Natural killer cell (primary cell): ENCODE measurements at regions not wholly inside any gene's neighbourhood (a gene's known extent, or its start where the extent isn't known, plus 50 kb on each side); places are given as distances from the start of the nearest gene placed in this dataset.

Source experiments
- ATAC-seq, 3 donors: fragments of 150-1000 bp in 2 of 3; fragments of 200-7000 bp in 1 of 3; cut with Tn5 transposase; 1 replicate in 1 of 3; 2 replicates in 2 of 3; pipeline ENCODE4 v1.10.0; 2021; ENCODE audit warnings: mild to moderate bottlenecking in 2 of 3, moderate library complexity in 2 of 3
- DNase-seq, 2 donors: peaks; one replicate each; pipeline versions ENCODE4 v3.0.0 to v3.0.0-alpha.2; 2013 to 2021; ENCODE audit warnings: mixed read lengths in 1 of 2
- H3K27ac ChIP-seq: one replicate; pipeline ENCODE4 v1.5.1; 2013; ENCODE audit warnings: mild to moderate bottlenecking, low read length
- H3K27me3 ChIP-seq: one replicate; pipeline ENCODE4 v1.6.1; 2013; ENCODE audit warnings: low read length; ENCODE audit not compliant: control insufficient read depth, insufficient read depth
- H3K36me3 ChIP-seq: one replicate; pipeline ENCODE4 v1.6.1; 2013; ENCODE audit warnings: low read length; ENCODE audit not compliant: control insufficient read depth, insufficient read depth
- H3K4me1 ChIP-seq: one replicate; pipeline ENCODE4 v1.6.1; 2013; ENCODE audit warnings: low read length; ENCODE audit not compliant: control insufficient read depth, insufficient read depth
- H3K4me3 ChIP-seq: one replicate; pipeline ENCODE4 v1.5.1; 2013; ENCODE audit warnings: low read length
- H3K9me3 ChIP-seq: one replicate; pipeline ENCODE4 v1.6.1; 2013; ENCODE audit warnings: low read length; ENCODE audit not compliant: control insufficient read depth, insufficient read depth
- H3K27ac Mint-ChIP-seq, 2 donors: one replicate each; pipeline ENCODE4 v1.8.0; 2022; ENCODE audit warnings: mild to moderate bottlenecking in 2 of 2, mixed read lengths in 2 of 2, moderate library complexity in 1 of 2
- H3K27me3 Mint-ChIP-seq, 2 donors: one replicate each; pipeline ENCODE4 v1.8.0; 2022; ENCODE audit warnings: low read depth in 2 of 2, mixed read lengths in 2 of 2
- H3K36me3 Mint-ChIP-seq: one replicate; pipeline ENCODE4 v1.8.0; 2022; ENCODE audit warnings: mixed read lengths
- H3K4me1 Mint-ChIP-seq, 2 donors: one replicate each; pipeline ENCODE4 v1.8.0; 2022; ENCODE audit warnings: mixed read lengths in 2 of 2
- H3K4me3 Mint-ChIP-seq: one replicate; pipeline ENCODE4 v1.8.0; 2022; ENCODE audit warnings: mild to moderate bottlenecking, moderate library complexity, mixed read lengths
- H3K9me3 Mint-ChIP-seq, 2 donors: one replicate each; pipeline ENCODE4 v1.8.0; 2022; ENCODE audit warnings: mixed read lengths in 2 of 2
- CTCF ChIP-seq: fragments of 200-600 bp; IDR thresholded peaks from one replicate; pipeline ENCODE4 v1.8.0; 2022; ENCODE audit warnings: antibody characterized with exemption
- WGBS: methylation state at CpG from one replicate; pipeline ENCODE4 v1.1.7; 2013; ENCODE audit warnings: missing lambda C conversion rate; ENCODE audit not compliant: insufficient coverage; 5-methylcytosine and 5-hydroxymethylcytosine counted together
- intact Hi-C: fragments of 100-400 bp; cut with micrococcal nuclease; formaldehyde crosslinking; loops from one replicate; pipeline ENCODE4 v1.14.2; 2022

DNA sequence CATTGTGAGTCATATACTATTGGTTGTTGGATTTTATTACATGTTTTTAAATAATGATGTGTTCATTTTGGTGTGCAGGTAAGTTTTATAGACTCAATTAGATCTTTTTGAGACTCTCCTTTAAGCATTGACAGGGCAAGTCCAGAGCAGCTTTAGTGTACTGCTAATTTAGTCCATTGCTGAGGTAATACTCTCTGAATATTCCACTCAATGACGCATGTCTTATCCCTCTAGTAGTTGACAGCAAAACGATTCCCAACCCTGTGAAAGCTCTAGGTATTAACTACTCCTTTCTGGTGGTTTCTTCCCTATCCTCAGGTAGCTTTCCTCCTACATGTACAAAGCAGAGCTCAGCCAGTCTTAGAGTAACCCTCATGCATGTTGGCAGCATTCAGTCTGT, 373.5 kb upstream of the MAP3K7 start:
- no peak overlapping the region for H3K4me3 ChIP-seq
- DNase-seq (no peak), ATAC-seq (no peak)
- H3K36me3 Mint-ChIP-seq = no peaks in the 10 kb centered on the region
- WGBS = 86% methylated on average over 2 of the region's 2 CpGs
- no peak overlapping the region for H3K27ac ChIP-seq
- no peaks in the 10 kb centered on the region for H3K9me3 Mint-ChIP-seq
- no peaks in the 10 kb centered on the region for H3K27me3 Mint-ChIP-seq
- no peak overlapping the region for H3K27ac Mint-ChIP-seq
- H3K4me3 Mint-ChIP-seq = no peak overlapping the region
- intact Hi-C loops = no loop called here
- no peak for TF ChIP-seq CTCF
- no peaks in the 10 kb centered on the region for H3K36me3 ChIP-seq
- no peaks in the 10 kb centered on the region for H3K4me1 Mint-ChIP-seq
- no peaks in the 10 kb centered on the region for H3K9me3 ChIP-seq
- no peaks in the 10 kb centered on the region for H3K27me3 ChIP-seq
- no peaks in the 10 kb centered on the region for H3K4me1 ChIP-seq

GRCh38 chr6:90955246-90955645, 368.4 kb upstream of the MAP3K7 start:
- 91% methylated on average over 2 of the region's 3 CpGs for WGBS
- Histone ChIP-seq H3K4me1 (no peaks in the 10 kb centered on the region), H3K4me3 (no peak overlapping the region), H3K36me3 (no peaks in the 10 kb centered on the region), H3K27ac (no peak overlapping the region), H3K27me3 (no peaks in the 10 kb centered on the region), H3K9me3 (no peaks in the 10 kb centered on the region)
- TF ChIP-seq CTCF = no peak
- Mint-ChIP-seq H3K36me3 (no peaks in the 10 kb centered on the region), H3K4me3 (no peak overlapping the region), H3K27me3 (no peaks in the 10 kb centered on the region), H3K9me3 (no peaks in the 10 kb centered on the region), H3K27ac (no peak overlapping the region), H3K4me1 (no peaks in the 10 kb centered on the region)
- intact Hi-C loops = no loop called here
- ATAC-seq = no peak
- DNase-seq = no peak

- no peak overlapping the region for H3K4me3 Mint-ChIP-seq
- Histone ChIP-seq H3K4me1 (no peaks in the 10 kb centered on the region), H3K9me3 (no peaks in the 10 kb centered on the region), H3K4me3 (no peak overlapping the region), H3K36me3 (no peaks in the 10 kb centered on the region), H3K27me3 (no peaks in the 10 kb centered on the region), H3K27ac (no peak overlapping the region)
- H3K4me1 Mint-ChIP-seq = no peaks in the 10 kb centered on the region
- intact Hi-C loops = no loop called here
- no peaks in the 10 kb centered on the region for H3K9me3 Mint-ChIP-seq
- H3K27ac Mint-ChIP-seq = no peak overlapping the region
- no peak for DNase-seq
- H3K36me3 Mint-ChIP-seq = no peaks in the 10 kb centered on the region
- TF ChIP-seq CTCF = no peak
- H3K27me3 Mint-ChIP-seq = no peaks in the 10 kb centered on the region
- ATAC-seq = no peak
Observed at GRCh38 chr6:90953405-90954161, 366.7 kb upstream of the MAP3K7 start.

DNA sequence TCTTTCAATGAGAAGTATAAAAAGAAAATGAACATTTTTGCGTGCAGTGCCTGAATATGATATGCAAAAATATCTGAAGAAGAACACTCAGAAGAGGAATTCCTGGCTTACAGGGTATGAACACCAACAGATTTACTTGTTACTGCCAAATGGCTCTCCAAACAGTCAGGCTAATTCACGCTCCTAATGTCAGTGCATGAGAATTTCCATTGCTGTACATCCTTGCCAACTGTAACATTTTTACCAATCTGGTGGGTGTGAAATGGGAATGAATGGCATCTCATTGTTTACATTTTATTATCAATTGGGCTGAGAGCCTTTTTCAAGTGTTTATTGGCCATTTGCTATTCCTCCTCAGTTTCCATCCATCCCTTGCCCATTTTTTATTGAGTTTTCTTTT, 365.3 kb upstream of the MAP3K7 start:
- H3K9me3 Mint-ChIP-seq = no peaks in the 10 kb centered on the region
- H3K27me3 ChIP-seq = no peaks in the 10 kb centered on the region
- no peaks in the 10 kb centered on the region for H3K9me3 ChIP-seq
- no peaks in the 10 kb centered on the region for H3K36me3 Mint-ChIP-seq
- no peaks in the 10 kb centered on the region for H3K4me1 Mint-ChIP-seq
- H3K27ac Mint-ChIP-seq = no peak overlapping the region
- no peak overlapping the region for H3K27ac ChIP-seq
- H3K4me1 ChIP-seq = no peaks in the 10 kb centered on the region
- ATAC-seq (no peak), DNase-seq (no peak)
- H3K4me3 ChIP-seq = no peak overlapping the region
- H3K4me3 Mint-ChIP-seq = no peak overlapping the region
- no peaks in the 10 kb centered on the region for H3K27me3 Mint-ChIP-seq
- WGBS = 79% methylated on average over 2 of the region's 2 CpGs
- intact Hi-C loops = no loop called here
- no peak for TF ChIP-seq CTCF
- no peaks in the 10 kb centered on the region for H3K36me3 ChIP-seq
